ENCODE measurements at regions not wholly inside any gene's neighbourhood (a gene's known extent, or its start where the extent isn't known, plus 50 kb on each side); places are given as distances from the start of the nearest gene placed in this dataset.

GRCh38 chr10:98331885-98332284 is 63.9 kb upstream of the LOXL4 start:
- TF ChIP-seq CTCF (IDR thresholded peaks at IDR 0.05), result peak; percentile 38; the same call in 1 of the 2 replicates
- no peak for TF ChIP-seq TEAD4 (CRISPR knock-in tag; IDR thresholded peaks at IDR 0.05)
- H3K4me1 Mint-ChIP-seq, result peaks cover 9% of the 10 kb centered on the region
- DNase-seq (ENCODE audit: low spot score), result peak; percentile 62
- no peak overlapping the region for H3K4me3 Mint-ChIP-seq
- no peaks in the 10 kb centered on the region for H3K36me3 Mint-ChIP-seq
- ChIA-PET CTCF (interaction anchor here (0.6 to 2.7 kb wide), 20 partner anchors 8 to 217 kb away, joined by 3 to 25 read pairs (median 4); partner anchors contain the start of gene LOXL4), POLR2A (no interaction called here)
- ATAC-seq, result peak; percentile 98
- no peak overlapping the region for H3K27ac Mint-ChIP-seq
- H3K27me3 Mint-ChIP-seq (ENCODE audit: low read depth), result no peaks in the 10 kb centered on the region
- peaks cover 9% of the 10 kb centered on the region for H3K9me3 Mint-ChIP-seq

- ChIA-PET CTCF (interaction anchor here (1.1 to 2.7 kb wide), 9 partner anchors 8 to 85 kb away, joined by 3 to 25 read pairs (median 8); no protein-coding TSS in a partner anchor), POLR2A (no interaction called here)
- no peak overlapping the region for H3K27ac Mint-ChIP-seq
- TF ChIP-seq GABPB1 (CRISPR knock-in tag; IDR thresholded peaks at IDR 0.05) (no peak), SMAD4 (CRISPR knock-in tag; IDR thresholded peaks at IDR 0.05) (no peak)
- H3K4me3 Mint-ChIP-seq, result no peak overlapping the region
- H3K4me1 Mint-ChIP-seq, result peaks cover 9% of the 10 kb centered on the region
- DNase-seq (ENCODE audit: low spot score) (no peak), ATAC-seq (no peak)
- no peaks in the 10 kb centered on the region for H3K27me3 Mint-ChIP-seq (ENCODE audit: low read depth)
- no peaks in the 10 kb centered on the region for H3K36me3 Mint-ChIP-seq
- peaks cover 9% of the 10 kb centered on the region for H3K9me3 Mint-ChIP-seq
Observed at GRCh38 chr10:98330987-98331386, 63.0 kb upstream of the LOXL4 start.

- Mint-ChIP-seq H3K27ac (no peak overlapping the region), H3K36me3 (no peaks in the 10 kb centered on the region), H3K9me3 (peaks cover 9% of the 10 kb centered on the region), H3K27me3 (ENCODE audit: low read depth) (no peaks in the 10 kb centered on the region), H3K4me3 (no peak overlapping the region), H3K4me1 (peaks cover 9% of the 10 kb centered on the region)
- DNase-seq (ENCODE audit: low spot score), result no peak
- POLR2A ChIA-PET, result no interaction called here
- CTCF ChIA-PET, result interaction anchor here (0.9 to 1.7 kb wide), 3 partner anchors 19 to 55 kb away, joined by 3 to 10 read pairs (median 3); no protein-coding TSS in a partner anchor
- ATAC-seq, result no peak
- no peak for TF ChIP-seq ZNF317 (CRISPR knock-in tag; IDR thresholded peaks at IDR 0.05; ENCODE audit: borderline replicate concordance, low read depth)
- no peak for TF ChIP-seq ZNF281 (CRISPR knock-in tag; IDR thresholded peaks at IDR 0.05)
- no peak for TF ChIP-seq FOXP4 (CRISPR knock-in tag; IDR thresholded peaks at IDR 0.05)
- no peak for TF ChIP-seq ATF6 (CRISPR knock-in tag; IDR thresholded peaks at IDR 0.05)
- no peak for TF ChIP-seq ZNF423 (CRISPR knock-in tag; IDR thresholded peaks at IDR 0.05)
- TF ChIP-seq MYBL2 (CRISPR knock-in tag; IDR thresholded peaks at IDR 0.05), result no peak
- TF ChIP-seq TCF7 (CRISPR knock-in tag; IDR thresholded peaks at IDR 0.05; ENCODE audit: low read depth), result no peak
- TF ChIP-seq SMAD4 (CRISPR knock-in tag; IDR thresholded peaks at IDR 0.05), result no peak
- no peak for TF ChIP-seq PRDM15 (CRISPR knock-in tag; IDR thresholded peaks at IDR 0.05)
- TF ChIP-seq JUN (CRISPR knock-in tag; IDR thresholded peaks at IDR 0.05), result no peak
Observed at GRCh38 chr10:98328640-98329039, 60.6 kb upstream of the LOXL4 start.

Measured in WTC11 (cell line).